ENCODE measurements at regions not wholly inside any gene's neighbourhood (a gene's known extent, or its start where the extent isn't known, plus 50 kb on each side); places are given as distances from the start of the nearest gene placed in this dataset.

DNA sequence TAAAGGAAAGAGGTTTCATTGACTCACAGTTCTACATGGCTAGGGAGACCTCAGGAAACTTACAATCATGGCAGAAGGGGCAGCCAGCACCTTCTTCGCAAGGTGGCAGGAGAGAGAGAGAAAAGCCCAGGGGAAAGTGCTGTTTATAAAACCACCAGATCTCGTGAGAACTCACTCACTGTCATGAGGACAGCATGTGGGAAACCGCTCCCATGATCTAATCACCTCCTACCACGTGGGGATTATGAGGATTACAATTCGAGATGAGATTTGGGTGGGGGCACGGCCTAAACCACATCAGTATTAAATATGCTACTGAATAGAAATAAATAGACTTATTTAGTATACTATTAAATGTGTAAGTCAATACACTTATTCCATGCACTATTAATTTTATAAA, 70.6 kb upstream of the TCF21 start (continued):
- TF ChIP-seq PHF8 (conservative IDR thresholded peaks at IDR 0.05; ENCODE audit: low read depth, low read length), result no peak
- no peak for TF ChIP-seq CHD2 (IDR thresholded peaks at IDR 0.05; ENCODE audit: low read length)
- no peak for TF ChIP-seq TBP (IDR thresholded peaks at IDR 0.05; ENCODE audit: low read depth, low read length)
- no peak for TF ChIP-seq BACH1 (IDR thresholded peaks at IDR 0.05; ENCODE audit: low read length)
- no peak for TF ChIP-seq SP1 (IDR thresholded peaks at IDR 0.05; ENCODE audit: low read depth, low read length)
- no peak for TF ChIP-seq EP300 (IDR thresholded peaks at IDR 0.05; ENCODE audit: borderline replicate concordance in 1 of 2, low read depth in 2 of 2, low read length in 2 of 2)
- TF ChIP-seq SIRT6 (IDR thresholded peaks at IDR 0.05; ENCODE audit: low read length), result no peak

Data from H1 (cell line).